Neuron (in vitro differentiated cells): ENCODE measurements at regions not wholly inside any gene's neighbourhood (a gene's known extent, or its start where the extent isn't known, plus 50 kb on each side); places are given as distances from the start of the nearest gene placed in this dataset.

Experiments
- H2AFZ ChIP-seq: one replicate; pipeline ENCODE4 v1.6.1; 2013; ENCODE audit warnings: low read depth, mild to moderate bottlenecking, inconsistent platforms, low read length, moderate library complexity
- H3K27me3 ChIP-seq: one replicate; pipeline ENCODE4 v1.6.1; 2013; ENCODE audit warnings: low read length; ENCODE audit not compliant: insufficient read depth
- H3K36me3 ChIP-seq: one replicate; pipeline ENCODE4 v1.6.1; 2013; ENCODE audit warnings: low read length; ENCODE audit not compliant: insufficient read depth
- H3K4me1 ChIP-seq: one replicate; pipeline ENCODE4 v1.6.1; 2013; ENCODE audit warnings: low read length; ENCODE audit not compliant: insufficient read depth
- H3K4me3 ChIP-seq: 2 replicates; pipeline ENCODE4 v1.5.1; 2013; ENCODE audit warnings: mild to moderate bottlenecking, low read length, moderate library complexity
- H3K9me3 ChIP-seq: one replicate; pipeline ENCODE4 v1.6.1; 2013; ENCODE audit warnings: low read length

GRCh38 chr4:38422850-38423249 lies 241.1 kb upstream of the KLF3 start:
- peaks cover 3% of the 10 kb centered on the region for H3K9me3 ChIP-seq
- H3K4me1 ChIP-seq = peaks cover 23% of the 10 kb centered on the region
- H3K36me3 ChIP-seq = no peaks in the 10 kb centered on the region
- no peak overlapping the region for H3K4me3 ChIP-seq
- H3K27me3 ChIP-seq = no peaks in the 10 kb centered on the region
- no peak overlapping the region for H2AFZ ChIP-seq

- Histone ChIP-seq H3K36me3 (no peaks in the 10 kb centered on the region), H3K4me3 (peak overlapping the region; percentile 34), H2AFZ (peak overlapping the region; percentile 74), H3K27me3 (no peaks in the 10 kb centered on the region), H3K4me1 (peaks cover 23% of the 10 kb centered on the region), H3K9me3 (peaks cover 3% of the 10 kb centered on the region)
Observed at GRCh38 chr4:38424151-38424871, 239.7 kb upstream of the KLF3 start.

GRCh38 chr4:38426532-38426931 lies 237.5 kb upstream of the KLF3 start:
- Histone ChIP-seq H3K27me3 (no peaks in the 10 kb centered on the region), H3K4me1 (peaks cover 23% of the 10 kb centered on the region), H3K36me3 (no peaks in the 10 kb centered on the region), H3K9me3 (no peaks in the 10 kb centered on the region), H2AFZ (no peak overlapping the region), H3K4me3 (no peak overlapping the region)

GRCh38 chr4:38430841-38431240 lies 233.2 kb upstream of the KLF3 start:
- Histone ChIP-seq H3K36me3 (no peaks in the 10 kb centered on the region), H3K27me3 (no peaks in the 10 kb centered on the region), H2AFZ (no peak overlapping the region)

GRCh38 chr4:38442073-38442788 lies 221.8 kb upstream of the KLF3 start:
- no peak overlapping the region for H2AFZ ChIP-seq
- no peak overlapping the region for H3K4me3 ChIP-seq
- H3K4me1 ChIP-seq = no peaks in the 10 kb centered on the region
- H3K9me3 ChIP-seq = peaks cover 2% of the 10 kb centered on the region
- no peaks in the 10 kb centered on the region for H3K36me3 ChIP-seq
- no peaks in the 10 kb centered on the region for H3K27me3 ChIP-seq

More at GRCh38 chr4:38430841-38431240, 233.2 kb upstream of the KLF3 start:
- no peak overlapping the region for H3K4me3 ChIP-seq
- no peaks in the 10 kb centered on the region for H3K9me3 ChIP-seq
- no peaks in the 10 kb centered on the region for H3K4me1 ChIP-seq

- Histone ChIP-seq H3K9me3 (no peaks in the 10 kb centered on the region), H3K4me1 (no peaks in the 10 kb centered on the region), H3K36me3 (no peaks in the 10 kb centered on the region), H3K4me3 (no peak overlapping the region), H2AFZ (no peak overlapping the region), H3K27me3 (no peaks in the 10 kb centered on the region)
Observed at GRCh38 chr4:38449506-38450174, 214.4 kb upstream of the KLF3 start.

GRCh38 chr4:38452009-38452408 lies 212.0 kb upstream of the KLF3 start:
- H3K27me3 ChIP-seq = no peaks in the 10 kb centered on the region
- H3K9me3 ChIP-seq = no peaks in the 10 kb centered on the region
- no peaks in the 10 kb centered on the region for H3K4me1 ChIP-seq
- no peak overlapping the region for H3K4me3 ChIP-seq
- no peaks in the 10 kb centered on the region for H3K36me3 ChIP-seq
- no peak overlapping the region for H2AFZ ChIP-seq

- Histone ChIP-seq H3K9me3 (no peaks in the 10 kb centered on the region), H3K36me3 (no peaks in the 10 kb centered on the region), H3K4me1 (no peaks in the 10 kb centered on the region), H3K4me3 (no peak overlapping the region), H3K27me3 (no peaks in the 10 kb centered on the region), H2AFZ (no peak overlapping the region)
Observed at GRCh38 chr4:38452542-38452941, 211.5 kb upstream of the KLF3 start.

- Histone ChIP-seq H3K36me3 (no peaks in the 10 kb centered on the region), H3K4me1 (no peaks in the 10 kb centered on the region), H3K27me3 (no peaks in the 10 kb centered on the region), H2AFZ (no peak overlapping the region), H3K9me3 (no peaks in the 10 kb centered on the region), H3K4me3 (no peak overlapping the region)
Observed at GRCh38 chr4:38453253-38453881, 210.6 kb upstream of the KLF3 start.

GRCh38 chr4:38454284-38454683 lies 209.7 kb upstream of the KLF3 start:
- no peaks in the 10 kb centered on the region for H3K4me1 ChIP-seq
- H2AFZ ChIP-seq = no peak overlapping the region
- no peaks in the 10 kb centered on the region for H3K36me3 ChIP-seq
- H3K4me3 ChIP-seq = no peak overlapping the region
- H3K9me3 ChIP-seq = no peaks in the 10 kb centered on the region
- H3K27me3 ChIP-seq = no peaks in the 10 kb centered on the region

- H3K36me3 ChIP-seq = no peaks in the 10 kb centered on the region
- H3K4me3 ChIP-seq = no peak overlapping the region
- H2AFZ ChIP-seq = no peak overlapping the region
- H3K27me3 ChIP-seq = no peaks in the 10 kb centered on the region
- no peaks in the 10 kb centered on the region for H3K9me3 ChIP-seq
- no peaks in the 10 kb centered on the region for H3K4me1 ChIP-seq
Observed at GRCh38 chr4:38455092-38455862, 208.7 kb upstream of the KLF3 start.

- Histone ChIP-seq H3K4me1 (no peaks in the 10 kb centered on the region), H3K9me3 (no peaks in the 10 kb centered on the region), H3K4me3 (no peak overlapping the region), H3K36me3 (no peaks in the 10 kb centered on the region), H3K27me3 (no peaks in the 10 kb centered on the region), H2AFZ (no peak overlapping the region)
Observed at GRCh38 chr4:38456096-38456495, 207.9 kb upstream of the KLF3 start.
